GM21737 (cell line): ENCODE measurements at regions not wholly inside any gene's neighbourhood (a gene's known extent, or its start where the extent isn't known, plus 50 kb on each side); places are given as distances from the start of the nearest gene placed in this dataset.
"Not testable (repeated sequence)": the region's sequence is repeated elsewhere in the genome, so short reads cannot be mapped to it uniquely, and the experiment has no call there.

Experiments
- ATAC-seq: cut with Tn5 transposase; IDR thresholded peaks from one replicate; pipeline ENCODE4 v1.9.1; 2021; ENCODE audit warnings: mild to moderate bottlenecking, moderate library complexity; ENCODE audit not compliant: unreplicated experiment

GRCh38 chr12:116360579-116361413, 83.3 kb upstream of the MED13L start:
- ATAC-seq = no peak

DNA sequence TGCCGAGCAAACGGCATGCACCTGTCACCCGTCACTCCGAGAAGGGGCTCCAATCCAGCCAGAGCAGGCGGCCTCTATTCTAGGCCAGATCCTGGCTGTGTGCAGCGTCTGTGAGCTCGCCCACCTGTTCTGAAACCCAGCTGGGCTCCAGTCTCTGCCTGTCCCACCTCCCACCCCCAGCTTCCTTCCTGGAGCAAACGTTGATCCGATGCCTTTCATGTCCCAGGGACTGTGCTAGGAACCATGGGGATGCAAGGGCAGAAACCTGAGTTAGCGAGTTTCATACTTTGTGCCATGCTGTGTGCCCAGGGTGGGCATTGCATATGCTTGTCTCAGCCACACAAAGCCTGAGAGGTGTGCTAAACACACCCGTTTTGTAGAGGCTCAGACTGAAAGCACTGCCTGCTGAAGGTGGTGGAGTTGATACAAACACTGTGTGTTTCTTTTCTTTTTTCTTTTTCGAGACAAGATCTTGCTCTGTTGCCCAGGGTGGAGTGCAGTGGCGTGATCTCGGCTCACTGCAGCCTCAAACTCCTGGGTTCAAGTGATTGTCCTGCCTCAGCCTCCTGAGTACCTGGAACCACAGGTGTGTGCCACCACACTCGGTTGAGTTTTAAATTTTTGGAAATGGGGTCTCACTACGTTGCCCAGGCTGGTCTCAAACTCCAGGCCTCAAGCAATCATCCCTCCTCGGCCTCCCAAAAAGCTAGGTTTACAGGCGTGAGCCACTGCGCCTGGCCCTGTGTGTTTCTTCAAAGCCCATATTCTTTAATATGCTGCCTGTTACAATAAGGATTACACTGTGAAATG, 84.1 kb upstream of the MED13L start:
- no peak for ATAC-seq

GRCh38 chr12:116365114-116365513, 87.6 kb upstream of the MED13L start:
- ATAC-seq = no peak

DNA sequence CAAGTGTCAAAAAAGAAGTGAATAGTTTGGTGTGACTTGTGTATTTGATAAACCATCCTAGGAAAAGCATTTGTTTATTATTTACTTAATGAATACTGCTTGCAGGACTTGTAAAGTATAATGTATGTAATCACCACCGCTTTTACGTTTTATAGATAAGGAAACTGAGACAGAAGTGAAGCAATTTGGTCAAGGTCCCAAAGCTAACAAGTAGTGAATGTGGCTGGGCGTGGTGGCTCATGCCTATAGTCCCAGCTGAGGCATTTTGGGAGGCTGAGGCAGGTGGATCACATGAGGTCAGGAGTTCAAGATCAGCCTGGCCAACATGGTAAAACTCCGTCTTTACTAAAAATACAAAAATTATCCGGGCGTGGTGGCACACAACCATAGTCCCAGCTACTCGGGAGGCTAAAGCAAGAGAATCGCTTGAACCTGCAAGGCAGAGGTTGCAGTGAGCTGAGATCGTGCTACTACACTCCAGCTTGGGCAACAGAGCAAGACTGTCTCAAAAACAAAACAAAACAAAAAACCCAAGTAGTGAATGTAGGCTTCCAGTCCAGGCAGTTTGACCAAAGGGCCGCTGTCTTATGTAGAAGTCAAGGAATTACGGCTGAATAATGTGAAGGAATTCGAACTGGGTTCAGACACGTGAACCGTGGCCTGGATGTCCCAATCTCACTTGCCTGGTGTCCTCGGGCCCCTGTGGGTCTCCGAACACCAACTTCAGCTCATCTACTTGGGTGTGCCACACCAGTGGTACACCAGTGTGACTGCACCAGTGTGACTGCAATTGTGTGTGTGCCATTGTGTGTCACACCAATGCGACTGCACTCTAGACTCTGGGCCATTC, 88.3 kb upstream of the MED13L start:
- no peak for ATAC-seq

DNA sequence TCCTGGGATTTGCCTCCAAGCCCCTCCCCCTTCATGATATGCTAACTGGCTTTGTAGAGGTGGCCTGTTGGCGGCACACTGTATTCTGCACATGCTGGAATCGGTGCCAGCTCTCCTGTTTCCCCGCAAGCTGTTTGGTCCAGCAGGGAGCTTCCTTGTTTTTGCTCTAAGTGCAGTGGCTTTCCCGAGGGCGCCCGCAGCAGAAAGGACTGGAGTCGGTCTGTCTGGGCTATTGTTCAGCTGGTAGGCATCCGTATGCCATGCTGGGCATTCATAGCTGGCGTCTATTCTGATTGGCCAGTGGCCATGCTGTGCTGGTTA, 88.9 kb upstream of the MED13L start:
- ATAC-seq = no peak

DNA sequence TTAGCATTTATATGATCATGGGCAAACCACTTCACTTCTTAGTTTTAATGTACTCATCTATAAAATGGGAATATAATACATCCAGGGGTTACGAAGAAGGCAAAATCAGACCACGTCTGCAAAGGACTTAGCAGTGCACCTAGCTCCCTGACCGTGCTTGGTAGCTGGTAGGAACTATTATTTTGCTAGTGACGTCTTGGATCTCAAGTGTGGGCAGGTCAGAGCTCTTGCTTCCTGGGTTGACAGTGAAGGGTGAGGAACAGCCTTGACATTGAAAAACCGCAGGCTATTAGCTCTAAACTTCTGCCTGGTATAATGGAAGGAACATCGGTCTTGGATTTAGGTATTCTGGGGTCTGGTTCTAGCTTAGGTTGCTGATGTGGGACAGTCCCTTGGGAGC, 89.3 kb upstream of the MED13L start:
- ATAC-seq = no peak

GRCh38 chr12:116368196-116369194, 91.0 kb upstream of the MED13L start:
- ATAC-seq = no peak

DNA sequence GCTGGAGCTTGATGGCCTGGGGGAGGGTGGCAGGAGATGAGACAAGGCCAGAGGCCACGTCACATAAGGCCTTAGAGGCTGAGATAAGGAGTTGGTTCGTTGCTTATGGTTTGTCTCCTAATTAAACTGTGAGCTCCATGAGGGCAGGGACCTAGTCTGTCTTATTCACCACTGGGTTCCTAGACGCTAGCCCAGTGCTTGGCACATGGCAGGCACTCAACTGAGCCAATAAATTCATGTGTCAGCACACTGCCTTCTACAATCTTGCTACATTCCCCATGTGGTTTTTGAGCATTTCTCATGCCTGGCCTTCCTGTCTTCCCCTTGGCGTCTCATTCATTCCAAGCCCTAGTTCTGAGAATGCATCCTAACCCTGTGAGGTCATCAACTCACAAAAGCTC, 92.5 kb upstream of the MED13L start:
- no peak for ATAC-seq

DNA sequence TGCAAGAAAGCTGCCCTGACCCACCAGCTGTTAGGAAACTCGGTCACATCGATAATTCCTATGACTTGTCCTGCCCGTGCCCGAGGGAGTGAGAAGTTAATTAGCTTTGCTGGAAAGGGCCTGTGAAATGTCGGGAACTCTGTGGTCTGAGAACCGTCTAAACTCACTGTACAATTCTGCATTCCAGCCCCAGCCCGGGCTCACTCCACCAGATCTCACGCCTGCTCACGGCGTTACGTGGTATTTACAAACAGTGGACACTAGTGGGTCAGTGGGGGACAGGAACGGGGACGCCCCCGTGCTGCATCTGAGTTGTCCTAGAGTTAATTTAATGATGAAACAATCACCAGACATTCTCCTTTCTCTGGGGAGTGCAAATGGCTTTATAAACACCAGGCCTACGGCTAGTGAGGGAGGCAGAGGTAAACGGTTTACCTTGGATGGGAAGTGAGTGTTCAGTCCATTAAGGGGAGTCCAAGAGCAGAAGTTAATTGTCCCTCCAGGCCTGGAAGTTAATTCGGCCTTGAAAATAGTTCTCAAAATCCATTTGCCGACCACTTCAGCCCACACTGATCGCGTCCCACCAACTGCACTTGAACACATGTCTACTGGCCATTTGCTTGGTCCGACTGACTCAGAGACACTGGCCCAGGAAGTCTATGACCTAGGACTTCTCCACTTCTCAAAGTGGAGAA, 93.5 kb upstream of the MED13L start:
- ATAC-seq = no peak

GRCh38 chr12:116372815-116373214, 95.3 kb upstream of the MED13L start:
- no peak for ATAC-seq

DNA sequence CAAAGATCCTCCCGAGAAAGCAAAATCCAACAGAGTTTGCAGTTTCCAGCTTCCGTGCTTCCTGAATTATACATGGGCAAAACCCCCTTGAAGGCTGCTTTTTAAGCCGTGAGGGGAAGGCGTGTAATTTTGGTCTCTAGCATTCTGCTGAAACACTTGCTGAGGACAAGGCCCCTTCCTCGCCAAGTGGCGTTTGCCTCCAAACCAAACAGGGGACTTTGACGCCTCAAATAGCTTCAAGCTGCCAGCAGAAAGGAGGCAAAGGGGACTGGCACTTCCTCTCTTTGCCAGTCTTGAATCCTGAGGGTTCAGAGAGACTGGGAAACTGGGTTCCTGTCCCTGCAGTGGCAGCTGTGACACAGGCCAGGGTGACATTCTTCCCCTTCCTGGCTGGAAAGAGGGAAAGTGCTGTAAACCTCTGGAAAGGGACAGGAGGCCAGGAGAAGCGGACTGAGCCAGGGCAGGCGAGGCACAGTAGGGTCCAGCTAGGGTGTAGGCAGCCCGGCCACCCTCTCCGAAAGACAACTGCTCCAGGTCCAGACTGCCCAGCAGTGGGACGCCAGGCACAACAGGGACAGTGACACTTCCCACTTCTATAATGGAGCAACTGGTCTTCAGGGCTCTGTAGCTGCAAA, 96.2 kb upstream of the MED13L start:
- no peak for ATAC-seq

- ATAC-seq = no peak
Observed at GRCh38 chr12:116374207-116374606, 96.7 kb upstream of the MED13L start.

- ATAC-seq = no peak
Observed at GRCh38 chr12:116375278-116375842, 97.9 kb upstream of the MED13L start.

DNA sequence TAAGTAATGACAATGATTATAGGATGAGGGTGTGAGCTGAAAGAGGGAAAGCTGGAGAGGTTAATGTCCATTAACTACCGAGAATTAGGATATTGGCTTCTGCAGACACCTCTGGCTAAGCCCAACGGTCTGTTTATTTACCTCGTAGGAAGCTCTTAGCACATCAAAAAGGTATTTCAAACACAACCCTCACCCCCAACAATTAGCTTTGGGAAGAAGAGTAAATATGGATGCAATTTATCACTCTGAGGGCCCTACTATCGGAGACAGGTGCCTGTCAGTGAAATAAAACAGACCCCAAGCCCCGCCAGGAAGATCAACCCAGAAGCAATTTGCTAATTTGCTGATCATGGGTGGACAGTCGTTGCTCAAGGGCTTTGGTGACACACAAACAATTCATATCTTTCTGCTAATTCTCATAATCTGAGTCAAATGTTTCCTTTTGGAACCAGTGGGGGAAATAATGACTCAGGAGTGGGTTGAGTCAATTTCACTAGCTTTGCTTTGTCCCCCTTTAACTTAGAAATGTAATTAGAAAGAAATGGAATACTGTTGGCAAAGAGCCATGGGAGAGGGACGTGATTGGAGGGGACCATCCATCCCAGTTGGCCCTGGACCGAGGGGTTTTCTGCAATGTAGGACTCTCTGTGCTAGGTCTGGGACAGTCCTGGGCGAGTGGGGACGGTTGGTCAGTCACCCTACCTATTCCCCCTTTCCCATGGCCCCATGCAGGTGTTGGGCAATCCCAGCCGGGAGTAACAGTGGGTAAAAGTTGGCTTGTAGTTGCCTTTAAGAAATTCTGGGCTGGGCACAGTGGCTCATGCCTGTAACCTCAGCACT, 99.1 kb upstream of the MED13L start:
- no peak for ATAC-seq

DNA sequence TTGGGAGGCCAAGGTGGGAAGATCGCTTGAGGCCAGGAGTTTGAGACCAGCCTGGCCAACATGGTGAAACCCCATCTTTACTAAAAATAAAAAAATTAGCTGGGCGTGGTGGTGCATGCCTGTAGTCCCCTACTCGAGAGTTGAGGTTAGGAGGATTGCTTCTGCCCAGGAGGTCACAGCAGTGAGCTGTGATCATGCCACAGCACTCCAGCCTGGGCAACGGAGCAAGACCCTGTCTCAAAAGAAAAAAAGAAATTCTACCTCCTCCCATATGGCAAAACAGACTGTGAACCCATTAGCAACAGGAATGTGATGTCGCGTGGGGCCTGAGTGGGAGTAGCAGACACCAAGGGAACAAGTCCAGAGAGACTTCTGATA, 99.7 kb upstream of the MED13L start:
- ATAC-seq = not testable (repeated sequence)

DNA sequence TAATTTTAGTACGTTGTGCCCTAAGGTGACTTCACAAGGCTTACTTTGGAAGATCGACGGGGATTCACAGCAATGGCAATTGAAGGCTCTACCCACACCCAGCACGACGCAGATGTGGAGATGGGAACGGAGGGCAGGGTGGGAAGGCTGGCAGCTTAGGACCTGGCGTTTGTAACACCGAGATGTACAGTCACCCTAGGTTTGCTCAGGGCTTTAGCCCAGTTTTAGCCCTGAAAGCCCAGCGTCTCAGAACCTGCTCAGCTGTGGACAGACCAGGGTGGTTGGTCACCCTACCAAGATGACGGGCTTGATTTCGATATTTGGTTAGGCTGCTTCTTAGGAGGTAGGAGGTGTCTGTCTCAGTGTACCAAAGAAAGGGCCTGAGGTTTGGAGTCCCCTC, 100.5 kb upstream of the MED13L start:
- no peak for ATAC-seq

- ATAC-seq = no peak
Observed at GRCh38 chr12:116380108-116380507, 102.6 kb upstream of the MED13L start.

GRCh38 chr12:116380740-116381139, 103.2 kb upstream of the MED13L start:
- not testable (repeated sequence) for ATAC-seq
